ENCODE measurements at regions not wholly inside any gene's neighbourhood (a gene's known extent, or its start where the extent isn't known, plus 50 kb on each side); places are given as distances from the start of the nearest gene placed in this dataset.

GRCh38 chr2:49318531-49318930, 164.2 kb upstream of the FSHR start:
- TF ChIP-seq CTCF (IDR thresholded peaks at IDR 0.05; ENCODE audit: insufficient read depth, low read depth, low read length) (no peak), EZH2 (IDR thresholded peaks at IDR 0.05; ENCODE audit: insufficient read depth, low read length) (no peak)
